HG02759 (cell line): ENCODE measurements at regions not wholly inside any gene's neighbourhood (a gene's known extent, or its start where the extent isn't known, plus 50 kb on each side); places are given as distances from the start of the nearest gene placed in this dataset.
"Not testable (repeated sequence)": the region's sequence is repeated elsewhere in the genome, so short reads cannot be mapped to it uniquely, and the experiment has no call there.

Experiments
- ATAC-seq: cut with Tn5 transposase; IDR thresholded peaks from one replicate; pipeline ENCODE4 v1.9.1; 2021; ENCODE audit warnings: mild to moderate bottlenecking, moderate library complexity; ENCODE audit not compliant: unreplicated experiment

- no peak for ATAC-seq
Measured at GRCh38 chr12:126210448-126210847, 1145.2 kb downstream of the AACS start.

- ATAC-seq: no peak
Measured at GRCh38 chr12:126212824-126213223, 1147.6 kb downstream of the AACS start.

GRCh38 chr12:126218697-126219096, 1153.5 kb downstream of the AACS start:
- ATAC-seq: no peak

GRCh38 chr12:126219139-126219538, 1153.9 kb downstream of the AACS start:
- no peak for ATAC-seq

- ATAC-seq: no peak
Measured at GRCh38 chr12:126219654-126220279, 1154.5 kb downstream of the AACS start.

- ATAC-seq: no peak
Measured at GRCh38 chr12:126224032-126224431, 1158.8 kb downstream of the AACS start.

GRCh38 chr12:126228936-126229335, 1163.7 kb downstream of the AACS start:
- no peak for ATAC-seq

- no peak for ATAC-seq
Measured at GRCh38 chr12:126232711-126233110, 1167.5 kb downstream of the AACS start.

GRCh38 chr12:126233625-126234024, 1168.4 kb downstream of the AACS start:
- ATAC-seq: no peak

GRCh38 chr12:126243814-126244440, 1178.7 kb downstream of the AACS start:
- no peak for ATAC-seq

- no peak for ATAC-seq
Measured at GRCh38 chr12:126247936-126248335, 1182.7 kb downstream of the AACS start.

- no peak for ATAC-seq
Measured at GRCh38 chr12:126248871-126249403, 1183.7 kb downstream of the AACS start.

GRCh38 chr12:126258190-126258589, 1193.0 kb downstream of the AACS start:
- no peak for ATAC-seq

GRCh38 chr12:126262829-126263228, 1197.6 kb downstream of the AACS start:
- ATAC-seq: no peak

- ATAC-seq: no peak
Measured at GRCh38 chr12:126268222-126268621, 1203.0 kb downstream of the AACS start.

- ATAC-seq: no peak
Measured at GRCh38 chr12:126271159-126271558, 1205.9 kb downstream of the AACS start.

- no peak for ATAC-seq
Measured at GRCh38 chr12:126282691-126283090, 1217.5 kb downstream of the AACS start.

- no peak for ATAC-seq
Measured at GRCh38 chr12:126286203-126286602, 1221.0 kb downstream of the AACS start.

GRCh38 chr12:126290456-126290855, 1225.2 kb downstream of the AACS start:
- no peak for ATAC-seq

GRCh38 chr12:126291987-126292386, 1226.8 kb downstream of the AACS start:
- not testable (repeated sequence) for ATAC-seq

- no peak for ATAC-seq
Measured at GRCh38 chr12:126295652-126296051, 1230.4 kb downstream of the AACS start.

GRCh38 chr12:126309278-126309677, 1244.0 kb downstream of the AACS start:
- ATAC-seq: no peak

- no peak for ATAC-seq
Measured at GRCh38 chr12:126312457-126312856, 1247.2 kb downstream of the AACS start.
